Stomach (tissue), 8 donors: ENCODE measurements at regions not wholly inside any gene's neighbourhood (a gene's known extent, or its start where the extent isn't known, plus 50 kb on each side); places are given as distances from the start of the nearest gene placed in this dataset.

Experiments used
- DNase-seq, 2 donors: peaks; one replicate each; pipeline versions ENCODE4 v3.0.0 to v3.0.0-alpha.2; 2013 to 2019
- H3K27ac ChIP-seq, 5 donors: fragments of 200-600 bp in 4 of 5; sonication (generic) in 4 of 5; one replicate each; pipeline ENCODE4 v1.5.1; 2013 to 2019; ENCODE audit warnings: mild to moderate bottlenecking in 1 of 5, moderate library complexity in 1 of 5
- H3K27me3 ChIP-seq, 3 donors: fragments of 200-600 bp; sonication (generic); one replicate each; pipeline ENCODE4 v1.5.1; 2017 to 2019; ENCODE audit warnings: mixed run types in 1 of 3
- H3K36me3 ChIP-seq, 4 donors: fragments of 200-600 bp; sonication (generic); 1 replicate in 3 of 4; 2 replicates in 1 of 4; pipeline ENCODE4 v1.5.1; 2016 to 2019
- H3K4me1 ChIP-seq, 4 donors: fragments of 200-600 bp; sonication (generic); one replicate each; pipeline ENCODE4 v1.5.1; 2016 to 2019
- H3K4me3 ChIP-seq, 4 donors: fragments of 200-600 bp; sonication (generic) in 3 of 4; one replicate each; pipeline ENCODE4 v1.5.1; 2016 to 2019; ENCODE audit warnings: mild to moderate bottlenecking in 1 of 4
- H3K9me3 ChIP-seq, 4 donors: fragments of 200-600 bp; sonication (generic); one replicate each; pipeline ENCODE4 v1.5.1; 2016 to 2019
- CTCF ChIP-seq, 7 experiments: fragments of 450-650 bp in 4 of 7; fragments of 200-600 bp in 3 of 7; sonication (generic) in 3 of 7; IDR thresholded peaks; one replicate each; pipeline ENCODE4 v1.5.1; 2016 to 2019; ENCODE audit warnings: antibody characterized with exemption in 7 of 7, control low read depth in 2 of 7, mild to moderate bottlenecking in 1 of 7
- EP300 ChIP-seq: sonication (generic); formaldehyde crosslinking; IDR thresholded peaks from one replicate; pipeline ENCODE4 v1.6.1; 2017; ENCODE audit warnings: antibody characterized with exemption
- POLR2A ChIP-seq, 4 donors: fragments of 450-650 bp; IDR thresholded peaks; one replicate each; pipeline ENCODE4 v1.6.1; 2016; ENCODE audit warnings: antibody characterized with exemption in 4 of 4, control low read depth in 2 of 4, mild to moderate bottlenecking in 1 of 4, moderate library complexity in 1 of 4
- POLR2AphosphoS5 ChIP-seq, 3 donors: sonication (generic); formaldehyde crosslinking; IDR thresholded peaks; one replicate each; pipeline ENCODE4 v1.6.1; 2016; ENCODE audit warnings: antibody characterized with exemption in 3 of 3
- WGBS, 5 donors: extraction: QIAGEN DNeasy Blood & Tissue Kit in 3 of 5; methylation state at CpG; one replicate each; pipeline versions ENCODE4 v1.1.5 to v1.1.7; 2013 to 2018; 5-methylcytosine and 5-hydroxymethylcytosine counted together
- intact Hi-C: fragments of 100-400 bp; cut with DNase I; formaldehyde crosslinking; loops from one replicate; pipeline ENCODE4 v1.15.1; 2023; ENCODE audit warnings: low total_unique reads
- donor health status: healthy with polysubstance abuse.
- donor health status: Bipolar disorder and iron deficiency.
- donor health status: healthy.

GRCh38 chr14:42140001-42140400 lies 533.3 kb downstream of the LRFN5 start:
- WGBS, 5 donors: 63 to 77% (median 69%) methylated on average over 3 of the region's 3 CpGs
- no peak for DNase-seq
- Histone ChIP-seq H3K27me3 (no peaks in the 10 kb centered on the region), H3K4me3 (no peak overlapping the region), H3K4me1 (no peaks in the 10 kb centered on the region), H3K9me3 (peaks cover 0 to 7% (median 3%) of the 10 kb centered on the region in 4 donors), H3K27ac (no peak overlapping the region), H3K36me3 (no peaks in the 10 kb centered on the region)
- no peak for TF ChIP-seq POLR2AphosphoS5 (IDR thresholded peaks at IDR 0.05)
- TF ChIP-seq CTCF (IDR thresholded peaks at IDR 0.05): no peak
- intact Hi-C loops: no loop called here

- Histone ChIP-seq H3K4me1 (no peaks in the 10 kb centered on the region), H3K4me3 (no peak overlapping the region), H3K9me3 (no peaks in the 10 kb centered on the region), H3K27ac (no peak overlapping the region), H3K36me3 (no peaks in the 10 kb centered on the region), H3K27me3 (no peaks in the 10 kb centered on the region)
- 86 to 100% (median 89%) methylated on average over 1 of the region's 1 CpG for WGBS, 5 donors
- TF ChIP-seq CTCF (IDR thresholded peaks at IDR 0.05) (no peak), POLR2AphosphoS5 (IDR thresholded peaks at IDR 0.05) (no peak), EP300 (no peak), POLR2A (IDR thresholded peaks at IDR 0.05) (no peak)
- intact Hi-C loops: no loop called here
- no peak for DNase-seq
These were observed 531.7 kb downstream of the LRFN5 start for GRCh38 chr14:42138406-42138805.

- TF ChIP-seq EP300 (no peak), POLR2A (IDR thresholded peaks at IDR 0.05) (no peak), CTCF (IDR thresholded peaks at IDR 0.05) (no peak), POLR2AphosphoS5 (IDR thresholded peaks at IDR 0.05) (no peak)
- Histone ChIP-seq H3K36me3 (no peaks in the 10 kb centered on the region), H3K27me3 (no peaks in the 10 kb centered on the region), H3K4me3 (no peak overlapping the region), H3K9me3 (no peaks in the 10 kb centered on the region), H3K4me1 (no peaks in the 10 kb centered on the region), H3K27ac (no peak overlapping the region)
- DNase-seq: no peak
- intact Hi-C loops: no loop called here
These were observed 524.1 kb downstream of the LRFN5 start for GRCh38 chr14:42130815-42131214.

- Histone ChIP-seq H3K36me3 (no peaks in the 10 kb centered on the region), H3K9me3 (no peaks in the 10 kb centered on the region), H3K4me3 (no peak overlapping the region), H3K27me3 (no peaks in the 10 kb centered on the region), H3K27ac (no peak overlapping the region), H3K4me1 (no peaks in the 10 kb centered on the region)
- no peak for DNase-seq
- WGBS, 5 donors: 80 to 92% (median 85%) methylated on average over 1 of the region's 1 CpG
- intact Hi-C loops: no loop called here
- TF ChIP-seq EP300 (no peak), POLR2AphosphoS5 (IDR thresholded peaks at IDR 0.05) (no peak), POLR2A (IDR thresholded peaks at IDR 0.05) (no peak), CTCF (IDR thresholded peaks at IDR 0.05) (no peak)
These were observed 516.9 kb downstream of the LRFN5 start for GRCh38 chr14:42123526-42123925.
